ENCODE measurements at regions not wholly inside any gene's neighbourhood (a gene's known extent, or its start where the extent isn't known, plus 50 kb on each side); places are given as distances from the start of the nearest gene placed in this dataset.

DNA sequence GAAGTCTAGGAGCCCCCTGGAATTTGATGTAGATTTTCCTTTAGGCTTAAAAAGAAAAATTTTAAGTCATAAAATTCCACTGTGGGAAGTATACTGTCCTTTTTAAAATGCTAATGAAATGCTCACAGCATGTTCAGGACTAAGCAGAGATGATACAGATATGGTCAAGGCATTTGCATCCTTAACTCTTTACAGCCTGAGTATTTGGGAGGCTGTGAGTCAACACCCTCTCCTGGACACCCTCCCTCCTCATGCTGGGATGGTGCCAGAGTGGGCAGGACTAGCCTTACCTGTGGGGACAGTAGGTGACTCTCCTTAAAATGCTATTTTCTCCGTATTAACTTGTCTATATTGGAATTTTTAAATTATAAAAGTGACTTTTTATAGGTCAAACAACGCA lies 197.4 kb upstream of the ELL2 start:
- POLR2A ChIA-PET, result no interaction called here

DNA sequence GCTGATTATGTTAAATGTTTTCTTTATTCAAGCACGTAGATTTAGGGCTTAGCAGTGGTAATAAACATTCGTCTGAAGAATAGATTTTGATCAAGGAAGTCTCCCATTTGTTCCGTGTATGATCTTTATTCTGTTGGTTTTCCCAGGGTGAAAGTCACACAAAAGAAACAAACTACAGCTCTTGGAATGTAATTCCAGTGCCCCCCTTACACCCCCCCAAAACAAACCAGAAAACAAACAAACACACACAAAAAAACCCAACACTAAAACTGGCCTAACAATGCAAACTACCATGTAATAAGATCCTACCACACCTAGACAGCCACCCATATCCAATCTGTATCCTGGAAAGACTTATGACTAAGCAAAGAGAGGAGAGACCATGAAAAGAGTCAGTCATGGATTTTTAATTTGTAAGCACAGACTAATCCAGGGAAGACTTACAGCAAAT lies 196.2 kb upstream of the ELL2 start:
- POLR2A ChIA-PET, result no interaction called here
- CTCF ChIA-PET, result no interaction called here
- no peak overlapping the region for H3K4me3 ChIP-seq (ENCODE audit: low read depth, low read length)
- no peak for DNase-seq (ENCODE audit: low read depth, low spot score)
- TF ChIP-seq, protein P1, sequence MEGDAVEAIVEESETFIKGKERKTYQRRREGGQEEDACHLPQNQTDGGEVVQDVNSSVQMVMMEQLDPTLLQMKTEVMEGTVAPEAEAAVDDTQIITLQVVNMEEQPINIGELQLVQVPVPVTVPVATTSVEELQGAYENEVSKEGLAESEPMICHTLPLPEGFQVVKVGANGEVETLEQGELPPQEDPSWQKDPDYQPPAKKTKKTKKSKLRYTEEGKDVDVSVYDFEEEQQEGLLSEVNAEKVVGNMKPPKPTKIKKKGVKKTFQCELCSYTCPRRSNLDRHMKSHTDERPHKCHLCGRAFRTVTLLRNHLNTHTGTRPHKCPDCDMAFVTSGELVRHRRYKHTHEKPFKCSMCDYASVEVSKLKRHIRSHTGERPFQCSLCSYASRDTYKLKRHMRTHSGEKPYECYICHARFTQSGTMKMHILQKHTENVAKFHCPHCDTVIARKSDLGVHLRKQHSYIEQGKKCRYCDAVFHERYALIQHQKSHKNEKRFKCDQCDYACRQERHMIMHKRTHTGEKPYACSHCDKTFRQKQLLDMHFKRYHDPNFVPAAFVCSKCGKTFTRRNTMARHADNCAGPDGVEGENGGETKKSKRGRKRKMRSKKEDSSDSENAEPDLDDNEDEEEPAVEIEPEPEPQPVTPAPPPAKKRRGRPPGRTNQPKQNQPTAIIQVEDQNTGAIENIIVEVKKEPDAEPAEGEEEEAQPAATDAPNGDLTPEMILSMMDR (IDR thresholded peaks at IDR 0.05; ENCODE audit: insufficient read depth, low read length, missing control alignments), result no peak

More for the DNA sequence above, 197.4 kb upstream of the ELL2 start:
- CTCF ChIA-PET, result interaction anchor here (1.3 kb wide), 1 partner anchor 13 kb away, joined by 3 read pairs; no protein-coding TSS in a partner anchor
- H3K4me3 ChIP-seq (ENCODE audit: low read depth, low read length), result no peak overlapping the region
- TF ChIP-seq, protein P1 (IDR thresholded peaks at IDR 0.05; ENCODE audit: insufficient read depth, low read length, missing control alignments), result no peak
- no peak for DNase-seq (ENCODE audit: low read depth, low spot score)

DNA sequence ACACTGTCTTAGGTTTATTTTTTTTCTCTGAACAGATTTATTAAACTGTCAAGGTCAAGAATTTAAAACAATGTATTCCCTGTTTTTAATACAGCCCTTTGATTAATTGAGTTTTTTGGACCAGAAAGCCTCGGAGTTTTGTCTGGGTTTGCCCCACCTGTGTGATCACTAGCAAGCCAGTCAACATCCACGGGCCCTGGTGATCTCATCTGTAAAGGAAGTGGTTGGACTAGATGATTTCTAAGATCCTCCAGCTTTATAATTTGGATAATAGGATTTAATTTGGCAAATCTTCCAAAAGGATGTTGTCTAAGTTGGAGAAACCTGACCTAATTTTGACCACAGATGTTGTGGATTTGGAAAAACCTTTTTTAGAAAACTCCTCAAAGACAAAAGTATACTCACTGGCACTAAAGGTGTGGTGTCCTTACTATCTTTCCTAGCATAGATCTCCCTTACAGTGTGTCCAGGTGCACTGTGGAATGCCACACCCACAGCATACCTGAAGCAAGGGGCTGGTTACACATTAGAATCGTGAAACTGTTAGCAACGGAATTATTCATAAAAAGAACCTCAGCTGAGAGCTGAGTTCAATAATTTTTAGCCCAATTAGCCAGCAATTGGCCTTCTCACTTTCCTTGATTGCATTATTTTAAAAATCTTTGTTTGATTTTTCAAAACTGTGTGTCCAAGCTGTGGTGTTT lies 195.6 kb upstream of the ELL2 start:
- POLR2A ChIA-PET, result no interaction called here
- H3K4me3 ChIP-seq (ENCODE audit: low read depth, low read length), result no peak overlapping the region
- DNase-seq (ENCODE audit: low read depth, low spot score), result no peak
- TF ChIP-seq, protein P1 (IDR thresholded peaks at IDR 0.05; ENCODE audit: insufficient read depth, low read length, missing control alignments), result no peak
- CTCF ChIA-PET, result no interaction called here

DNA sequence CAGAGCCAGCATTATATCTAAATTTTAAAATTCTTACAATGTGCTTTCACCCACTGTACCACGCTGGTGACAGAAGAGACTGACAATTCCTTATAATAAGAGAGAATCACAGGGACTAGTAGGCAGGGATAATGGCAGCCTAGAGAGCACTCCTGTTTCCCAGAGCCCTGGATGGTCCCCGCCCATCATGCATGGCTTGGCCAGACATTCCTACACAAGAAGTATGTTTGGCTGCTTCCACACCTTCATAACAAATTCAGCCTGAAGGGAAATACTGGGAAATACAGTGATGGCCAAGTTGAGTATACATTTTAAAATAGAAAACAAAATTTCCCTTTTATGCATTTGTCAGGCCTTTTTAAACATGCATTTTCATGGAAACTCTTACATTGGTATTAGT lies 193.5 kb upstream of the ELL2 start:
- no peak for DNase-seq (ENCODE audit: low read depth, low spot score)

DNA sequence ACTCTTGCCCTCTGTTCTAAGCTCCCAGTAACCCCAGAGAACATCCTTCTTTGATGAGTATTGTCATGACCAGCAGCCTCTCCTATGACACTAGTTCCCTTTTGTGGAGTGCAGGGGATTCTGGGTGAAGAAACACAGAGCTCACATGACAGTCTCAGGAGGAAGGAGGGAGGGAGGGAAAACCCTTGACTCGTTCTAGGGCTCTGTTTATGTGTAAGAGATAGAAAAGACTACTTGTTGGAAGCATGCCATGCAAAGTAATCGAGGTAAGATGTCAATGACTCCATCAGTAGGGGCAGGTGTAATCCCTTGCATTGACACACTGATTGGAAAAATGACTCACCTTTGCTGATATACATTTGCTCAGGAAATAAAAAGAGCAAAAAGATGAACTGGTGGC lies 190.2 kb upstream of the ELL2 start:
- ChIA-PET POLR2A (interaction anchor here (0.6 kb wide), 1 partner anchor 34 kb away, joined by 3 read pairs; no protein-coding TSS in a partner anchor), CTCF (no interaction called here)
- TF ChIP-seq, protein P1 (IDR thresholded peaks at IDR 0.05; ENCODE audit: insufficient read depth, low read length, missing control alignments), result no peak
- H3K4me3 ChIP-seq (ENCODE audit: low read depth, low read length), result no peak overlapping the region
- DNase-seq (ENCODE audit: low read depth, low spot score), result no peak

More for the DNA sequence above, 193.5 kb upstream of the ELL2 start:
- no peak overlapping the region for H3K4me3 ChIP-seq (ENCODE audit: low read depth, low read length)
- ChIA-PET POLR2A (no interaction called here), CTCF (no interaction called here)
- TF ChIP-seq, protein P1 (IDR thresholded peaks at IDR 0.05; ENCODE audit: insufficient read depth, low read length, missing control alignments), result no peak

DNA sequence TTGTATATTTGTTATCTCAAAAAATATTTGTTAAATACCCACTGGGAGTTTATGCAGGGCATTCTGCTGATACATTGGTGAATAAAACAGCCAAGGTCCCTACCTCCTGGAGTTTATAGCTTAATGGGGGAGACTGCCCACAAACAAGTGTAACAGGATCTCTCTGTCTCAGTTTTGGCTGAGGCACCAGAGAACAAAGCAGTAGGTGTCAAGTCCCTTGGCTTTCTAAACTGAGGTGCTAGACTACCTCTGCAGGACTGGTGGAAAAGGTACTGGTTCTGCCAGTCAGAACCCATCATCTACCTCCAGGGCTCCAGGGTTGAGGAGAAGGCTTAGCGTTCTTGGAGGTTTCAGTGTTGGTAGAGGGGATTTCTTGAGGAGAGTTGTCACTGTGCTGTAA lies 188.4 kb upstream of the ELL2 start:
- POLR2A ChIA-PET, result no interaction called here
- CTCF ChIA-PET, result interaction anchor here (1.0 to 2.2 kb wide), 4 partner anchors 9 to 186 kb away, joined by 3 to 4 read pairs (median 4); no protein-coding TSS in a partner anchor
- no peak overlapping the region for H3K4me3 ChIP-seq (ENCODE audit: low read depth, low read length)
- TF ChIP-seq, protein P1 (IDR thresholded peaks at IDR 0.05; ENCODE audit: insufficient read depth, low read length, missing control alignments), result no peak
- no peak for DNase-seq (ENCODE audit: low read depth, low spot score)

Data from AG04449 (cell line).